AG10803 (cell line): ENCODE measurements at regions not wholly inside any gene's neighbourhood (a gene's known extent, or its start where the extent isn't known, plus 50 kb on each side); places are given as distances from the start of the nearest gene placed in this dataset.

Source experiments
- DNase-seq: peaks from one replicate; pipeline ENCODE4 v3.0.0; 2010; ENCODE audit warnings: low read depth
- H3K4me3 ChIP-seq: 2 replicates; pipeline ENCODE4 v1.5.1; 2011; ENCODE audit warnings: mild to moderate bottlenecking, low read length, control low read depth
- TF ChIP-seq, protein P1 (sequence below): conservative IDR thresholded peaks from 2 replicates; pipeline ENCODE4 v1.5.1; 2011; ENCODE audit warnings: mild to moderate bottlenecking, low read length, control low read depth, inconsistent platforms

DNA sequence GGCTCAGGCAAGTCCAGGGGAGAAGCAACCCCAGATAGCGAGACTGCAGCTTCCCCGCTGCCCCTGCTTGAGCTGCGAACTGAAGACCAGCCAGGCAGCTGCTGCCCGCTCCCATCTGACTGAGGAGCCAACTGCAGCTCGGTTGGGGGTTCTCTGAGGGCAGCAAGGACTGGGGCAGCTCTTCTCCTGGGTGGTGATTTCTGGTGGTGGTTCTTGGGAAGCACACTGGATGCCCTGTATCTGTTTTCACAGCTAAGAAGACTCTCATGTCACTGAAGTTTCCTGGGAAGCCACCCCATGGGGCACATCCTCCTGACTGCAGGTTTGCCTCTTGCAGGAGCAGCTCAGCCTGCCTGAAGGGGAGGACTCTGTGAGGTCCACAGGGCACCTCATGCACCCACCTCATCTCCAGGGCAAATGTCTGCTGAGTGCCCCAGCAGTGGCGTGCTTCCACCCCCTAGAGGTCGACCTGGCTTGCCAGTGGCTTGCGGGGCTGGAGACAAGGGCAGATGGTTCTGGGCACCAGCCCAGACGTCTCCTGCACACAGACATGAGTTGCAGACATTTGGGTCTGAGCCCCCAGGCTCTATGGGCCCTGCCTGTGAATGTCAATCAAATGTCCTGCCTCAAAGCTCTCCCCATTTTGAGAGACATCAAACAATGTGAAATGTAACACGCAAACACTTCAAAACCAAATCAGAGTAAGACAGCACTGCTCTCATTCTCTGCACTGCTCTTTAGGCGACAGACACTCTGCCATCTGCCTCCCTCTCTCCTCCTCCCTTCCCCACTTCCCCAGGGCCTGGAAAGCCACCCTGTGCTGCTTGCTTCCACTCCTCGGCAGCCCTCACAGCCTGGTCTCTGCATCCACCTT lies 800.9 kb downstream of the BRD1 start:
- H3K4me3 ChIP-seq, result no peak overlapping the region
- TF ChIP-seq, protein P1, sequence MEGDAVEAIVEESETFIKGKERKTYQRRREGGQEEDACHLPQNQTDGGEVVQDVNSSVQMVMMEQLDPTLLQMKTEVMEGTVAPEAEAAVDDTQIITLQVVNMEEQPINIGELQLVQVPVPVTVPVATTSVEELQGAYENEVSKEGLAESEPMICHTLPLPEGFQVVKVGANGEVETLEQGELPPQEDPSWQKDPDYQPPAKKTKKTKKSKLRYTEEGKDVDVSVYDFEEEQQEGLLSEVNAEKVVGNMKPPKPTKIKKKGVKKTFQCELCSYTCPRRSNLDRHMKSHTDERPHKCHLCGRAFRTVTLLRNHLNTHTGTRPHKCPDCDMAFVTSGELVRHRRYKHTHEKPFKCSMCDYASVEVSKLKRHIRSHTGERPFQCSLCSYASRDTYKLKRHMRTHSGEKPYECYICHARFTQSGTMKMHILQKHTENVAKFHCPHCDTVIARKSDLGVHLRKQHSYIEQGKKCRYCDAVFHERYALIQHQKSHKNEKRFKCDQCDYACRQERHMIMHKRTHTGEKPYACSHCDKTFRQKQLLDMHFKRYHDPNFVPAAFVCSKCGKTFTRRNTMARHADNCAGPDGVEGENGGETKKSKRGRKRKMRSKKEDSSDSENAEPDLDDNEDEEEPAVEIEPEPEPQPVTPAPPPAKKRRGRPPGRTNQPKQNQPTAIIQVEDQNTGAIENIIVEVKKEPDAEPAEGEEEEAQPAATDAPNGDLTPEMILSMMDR, result no peak
- no peak for DNase-seq

DNA sequence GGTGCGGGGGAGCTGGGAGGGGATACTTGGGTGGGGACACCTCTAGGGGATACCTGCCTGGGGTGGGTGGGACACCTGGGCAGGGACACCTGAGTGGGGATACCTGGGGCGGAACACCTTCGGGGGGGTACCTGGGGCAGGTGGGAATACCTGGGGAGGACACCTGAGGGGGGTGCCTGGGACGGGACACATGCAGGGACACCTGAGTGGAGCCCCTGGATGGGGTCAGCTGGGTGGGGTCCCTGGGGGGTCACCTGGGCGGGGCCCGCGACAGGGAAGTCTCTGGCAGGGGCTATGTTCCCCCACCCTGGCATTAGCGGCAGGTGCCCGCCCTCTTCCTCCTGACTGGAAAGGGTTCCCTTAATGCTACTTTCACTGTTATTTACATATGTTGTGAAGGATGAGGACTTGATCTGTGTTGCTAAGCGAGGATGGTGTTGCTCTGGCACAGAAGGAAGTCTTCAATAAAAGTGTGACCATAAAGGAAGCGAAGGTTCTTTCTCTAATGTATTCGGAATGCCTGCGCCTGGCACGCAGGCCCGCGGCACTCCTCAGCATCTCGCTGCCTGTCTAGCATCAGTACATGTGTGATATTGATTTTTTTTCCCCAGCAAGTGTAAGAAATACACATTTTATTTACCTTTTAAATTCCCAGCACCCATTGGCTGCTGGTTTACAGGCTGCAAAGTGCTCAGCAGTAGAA lies 801.7 kb downstream of the BRD1 start:
- TF ChIP-seq, protein P1, result no peak
- no peak overlapping the region for H3K4me3 ChIP-seq
- DNase-seq, result no peak

GRCh38 chr22:49024775-49025440 lies 802.8 kb downstream of the BRD1 start:
- no peak for DNase-seq
- TF ChIP-seq, protein P1, result no peak
- no peak overlapping the region for H3K4me3 ChIP-seq

DNA sequence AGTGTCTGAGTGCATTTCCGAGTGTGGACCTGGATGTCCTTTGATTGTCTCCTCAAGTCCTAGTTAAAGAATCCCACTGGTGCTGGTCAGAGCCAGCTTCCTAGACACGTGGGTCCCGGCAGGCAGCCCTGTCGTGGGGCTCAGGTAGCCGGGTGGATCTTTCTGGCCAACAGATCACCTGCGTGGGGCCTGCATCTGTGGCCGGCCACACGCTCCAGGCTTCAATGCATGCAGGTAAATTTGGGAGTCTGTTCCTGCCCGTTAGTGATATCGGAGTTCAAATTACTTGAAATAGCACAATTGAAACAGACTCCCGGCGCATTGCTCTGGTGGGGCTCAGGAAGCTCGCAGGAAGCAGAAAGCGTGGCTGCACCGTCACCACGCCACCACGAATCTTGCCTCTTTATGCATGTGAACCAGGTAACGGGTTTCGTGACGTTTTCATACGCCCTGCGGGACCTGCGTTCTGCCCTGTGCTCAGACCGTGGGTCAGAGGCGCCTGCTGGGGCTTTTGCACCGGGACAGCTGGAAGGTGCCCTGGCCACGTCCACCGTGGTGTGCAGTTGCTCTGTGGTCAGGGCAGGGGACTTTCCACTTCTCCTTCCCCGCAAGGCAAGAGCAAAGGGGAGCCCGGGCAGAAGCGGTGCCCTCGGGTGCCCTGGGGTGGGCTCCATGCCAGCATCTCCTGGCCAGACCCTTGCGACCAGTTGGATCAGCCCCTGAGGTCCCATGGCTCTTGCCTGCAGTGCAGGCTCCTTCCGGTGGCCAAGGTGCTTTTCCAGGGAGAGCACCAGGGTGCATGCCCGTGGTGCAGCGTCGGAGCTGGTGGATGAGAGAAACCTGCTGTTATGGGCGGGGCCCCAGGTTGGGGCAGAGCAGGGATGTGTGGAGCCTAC lies 803.5 kb downstream of the BRD1 start:
- DNase-seq, result no peak
- H3K4me3 ChIP-seq, result no peak overlapping the region
- TF ChIP-seq, protein P1, result no peak

GRCh38 chr22:49023161-49023878 lies 804.4 kb downstream of the BRD1 start:
- TF ChIP-seq, protein P1, result no peak

DNA sequence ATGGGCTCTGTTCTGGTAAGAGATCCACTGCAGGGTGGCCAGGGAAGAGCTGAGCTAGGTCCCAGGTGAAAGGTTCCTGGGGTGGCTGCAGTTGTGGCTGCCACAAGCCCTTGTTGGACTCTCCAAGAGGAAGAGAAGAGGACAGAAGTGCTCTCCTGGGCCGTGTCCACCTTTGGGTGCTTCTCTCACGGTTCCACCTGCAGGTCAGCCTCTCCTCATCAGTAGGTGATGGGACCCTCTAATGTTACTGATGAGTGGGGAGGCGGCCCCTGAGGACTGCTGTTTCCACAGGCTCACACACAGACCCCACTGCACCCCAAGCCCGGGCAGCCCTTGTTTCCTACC lies 804.9 kb downstream of the BRD1 start:
- no peak for DNase-seq
- no peak overlapping the region for H3K4me3 ChIP-seq
- TF ChIP-seq, protein P1, result no peak

More at GRCh38 chr22:49023161-49023878, 804.4 kb downstream of the BRD1 start:
- DNase-seq, result no peak
- no peak overlapping the region for H3K4me3 ChIP-seq
